ENCODE measurements at regions not wholly inside any gene's neighbourhood (a gene's known extent, or its start where the extent isn't known, plus 50 kb on each side); places are given as distances from the start of the nearest gene placed in this dataset.

DNA sequence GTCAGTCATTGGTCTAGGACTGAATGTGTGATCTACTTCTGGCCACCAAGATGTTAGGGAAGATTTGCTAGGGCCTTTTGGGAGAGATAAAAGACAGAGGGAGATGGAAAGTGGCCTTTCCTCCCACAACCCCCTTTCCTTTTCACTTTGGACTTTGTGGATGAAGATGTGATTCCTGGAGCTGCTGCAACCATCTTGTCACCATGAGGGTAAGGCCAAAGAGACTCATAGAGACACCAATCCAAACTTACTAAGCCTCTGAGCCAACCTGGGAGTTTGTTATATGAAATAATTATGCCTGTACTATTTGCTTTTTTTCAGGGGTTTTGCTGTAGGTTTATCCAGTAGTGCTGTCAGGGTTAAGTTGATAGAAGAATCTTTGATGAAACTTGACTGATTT lies 111.8 kb upstream of the SMIM23 start:
- DNase-seq (ENCODE audit: low read depth in 1 of 2, low spot score in 2 of 2): no peak
- Histone ChIP-seq H2BK12ac (ENCODE audit: low read depth, low read length) (no peak overlapping the region), H3K27ac (ENCODE audit: low read depth, low read length) (no peak overlapping the region), H3K23ac (ENCODE audit: insufficient read length) (no peak overlapping the region), H3K36me3 (ENCODE audit: control insufficient read depth in 2 of 4, insufficient read depth in 4 of 4, low read length in 3 of 4) (no peaks in the 10 kb centered on the region), H3K4me2 (ENCODE audit: insufficient read depth in 1 of 2, low read depth in 2 of 2, low read length in 2 of 2) (no peak overlapping the region), H3K23me2 (ENCODE audit: low read depth, low read length) (no peaks in the 10 kb centered on the region), H2AFZ (ENCODE audit: low read length) (no peak overlapping the region), H4K8ac (ENCODE audit: extremely low read depth, insufficient read depth, low read length) (no peak overlapping the region), H3K14ac (ENCODE audit: insufficient read length) (no peak overlapping the region), H2BK20ac (ENCODE audit: low read length) (no peak overlapping the region), H4K91ac (replicated peaks; ENCODE audit: insufficient read length, low read length) (no peak overlapping the region), H3K4ac (replicated peaks; ENCODE audit: insufficient read length, low read depth, low read length) (no peak overlapping the region), H4K20me1 (replicated peaks in 1 of 2; ENCODE audit: control insufficient read depth in 1 of 2, insufficient read depth in 2 of 2, low read length in 2 of 2) (no peaks in the 10 kb centered on the region), H3K9me3 (ENCODE audit: insufficient read depth in 2 of 2, low read depth in 1 of 2, low read length in 1 of 2) (no peaks in the 10 kb centered on the region), H4K5ac (ENCODE audit: insufficient read length, low read depth, low read length) (no peak overlapping the region), H3K18ac (ENCODE audit: extremely low read depth, low read length) (no peak overlapping the region), H2BK5ac (ENCODE audit: low read depth, low read length) (no peak overlapping the region), H3K79me2 (ENCODE audit: control insufficient read depth in 1 of 2, insufficient read depth in 2 of 2, low read length in 2 of 2) (no peaks in the 10 kb centered on the region), H2BK15ac (ENCODE audit: low read length) (no peak overlapping the region), H3K9ac (replicated peaks in 1 of 4; ENCODE audit: extremely low read depth in 1 of 4, low read depth in 3 of 4, low read length in 3 of 4) (no peak overlapping the region), H2AK5ac (ENCODE audit: low read depth, low read length) (no peak overlapping the region), H2BK120ac (replicated peaks; ENCODE audit: low read depth, low read length) (no peak overlapping the region), H3K56ac (replicated peaks; ENCODE audit: insufficient read length, low read depth, low read length) (no peak overlapping the region), H3K27me3 (replicated peaks in 1 of 4; ENCODE audit: control insufficient read depth in 3 of 4, extremely low read depth in 1 of 4, insufficient read depth in 3 of 4, low read length in 3 of 4) (no peaks in the 10 kb centered on the region), H3K79me1 (ENCODE audit: low read depth, low read length) (no peaks in the 10 kb centered on the region), H3K4me3 (ENCODE audit: extremely low read depth in 1 of 4, insufficient read depth in 2 of 4, low read depth in 3 of 4, low read length in 4 of 4) (no peak overlapping the region), H3K4me1 (replicated peaks in 1 of 4; ENCODE audit: control insufficient read depth in 3 of 4, insufficient read depth in 4 of 4, low read length in 3 of 4) (no peaks in the 10 kb centered on the region)
- POLR2A ChIA-PET (ENCODE audit: partially characterized antibody): no interaction called here
- CTCF ChIA-PET (ENCODE audit: partially characterized antibody): interaction anchor here (0.8 to 1.3 kb wide), 2 partner anchors 185 to 256 kb away, joined by 3 read pairs; no protein-coding TSS in a partner anchor
- FAIRE-seq: no peak
- TF ChIP-seq KDM1A (IDR thresholded peaks at IDR 0.05; ENCODE audit: borderline replicate concordance, low read length) (peak; percentile 89; the same call in 1 of the 2 replicates), SRF (IDR thresholded peaks at IDR 0.05; ENCODE audit: low read depth, low read length) (no peak)

Measured in H1 (cell line).